ENCODE measurements at regions not wholly inside any gene's neighbourhood (a gene's known extent, or its start where the extent isn't known, plus 50 kb on each side); places are given as distances from the start of the nearest gene placed in this dataset.

- Mint-ChIP-seq H3K9me3 (no peaks in the 10 kb centered on the region), H3K4me1 (peaks cover 17% of the 10 kb centered on the region), H3K27me3 (peaks cover 33% of the 10 kb centered on the region), H3K4me3 (no peak overlapping the region), H3K27ac (no peak overlapping the region), H3K36me3 (no peaks in the 10 kb centered on the region)
- DNase-seq, result no peak
Observed at GRCh38 chr2:172232708-172233396, 130.2 kb upstream of the DLX2 start.

- no peaks in the 10 kb centered on the region for H3K36me3 Mint-ChIP-seq
- no peak for DNase-seq
- peaks cover 17% of the 10 kb centered on the region for H3K4me1 Mint-ChIP-seq
- no peaks in the 10 kb centered on the region for H3K9me3 Mint-ChIP-seq
- H3K27me3 Mint-ChIP-seq, result peaks cover 34% of the 10 kb centered on the region
- H3K27ac Mint-ChIP-seq, result no peak overlapping the region
- peak overlapping the region; percentile 81 for H3K4me3 Mint-ChIP-seq
Observed at GRCh38 chr2:172233987-172234715, 131.5 kb upstream of the DLX2 start.

- Mint-ChIP-seq H3K27ac (no peak overlapping the region), H3K4me1 (peaks cover 17% of the 10 kb centered on the region), H3K4me3 (peak overlapping the region; percentile 81), H3K9me3 (no peaks in the 10 kb centered on the region), H3K36me3 (no peaks in the 10 kb centered on the region), H3K27me3 (peaks cover 36% of the 10 kb centered on the region)
- peak; percentile 17 for DNase-seq
Observed at GRCh38 chr2:172234716-172235691, 132.3 kb upstream of the DLX2 start.

DNA sequence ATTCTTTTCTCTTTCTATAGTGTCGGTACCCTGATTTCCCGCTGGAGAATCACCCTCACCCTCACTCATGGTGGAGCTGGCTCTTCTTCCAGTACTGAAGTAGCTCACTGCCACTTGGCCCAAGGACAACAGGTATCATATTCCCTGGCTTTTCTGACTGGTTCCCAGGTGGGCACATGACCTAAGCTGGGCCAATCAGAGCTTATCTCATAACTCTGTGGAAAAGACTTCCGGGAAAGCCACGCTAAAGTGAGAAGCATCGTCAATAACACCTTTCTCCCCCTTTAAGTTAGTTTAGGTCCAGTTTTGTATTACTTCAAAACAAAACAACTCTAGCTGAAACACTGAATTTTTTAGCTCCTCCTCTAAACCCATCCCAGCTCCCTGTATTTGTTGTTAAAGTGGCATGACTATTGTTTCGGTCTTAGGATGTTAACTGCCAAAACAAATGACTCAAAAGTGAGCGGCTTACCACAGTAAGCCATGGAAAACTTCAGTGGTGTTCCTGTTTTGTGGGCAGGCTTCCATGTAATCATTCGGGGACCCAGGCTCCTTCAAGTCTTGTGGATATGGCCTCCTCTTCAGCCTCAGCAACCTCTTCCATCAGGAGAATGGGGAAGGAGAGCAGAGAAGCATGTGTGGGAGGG lies 137.4 kb upstream of the DLX2 start:
- H3K4me1 Mint-ChIP-seq, result peaks cover 11% of the 10 kb centered on the region
- peaks cover 18% of the 10 kb centered on the region for H3K27me3 Mint-ChIP-seq
- no peaks in the 10 kb centered on the region for H3K36me3 Mint-ChIP-seq
- H3K9me3 Mint-ChIP-seq, result no peaks in the 10 kb centered on the region
- H3K27ac Mint-ChIP-seq, result no peak overlapping the region
- DNase-seq, result no peak
- H3K4me3 Mint-ChIP-seq, result no peak overlapping the region

GRCh38 chr2:172241222-172241621 lies 138.5 kb upstream of the DLX2 start:
- H3K9me3 Mint-ChIP-seq, result no peaks in the 10 kb centered on the region
- no peaks in the 10 kb centered on the region for H3K36me3 Mint-ChIP-seq
- peaks cover 5% of the 10 kb centered on the region for H3K4me1 Mint-ChIP-seq
- H3K4me3 Mint-ChIP-seq, result no peak overlapping the region
- H3K27ac Mint-ChIP-seq, result no peak overlapping the region
- DNase-seq, result no peak
- H3K27me3 Mint-ChIP-seq, result peaks cover 12% of the 10 kb centered on the region

DNA sequence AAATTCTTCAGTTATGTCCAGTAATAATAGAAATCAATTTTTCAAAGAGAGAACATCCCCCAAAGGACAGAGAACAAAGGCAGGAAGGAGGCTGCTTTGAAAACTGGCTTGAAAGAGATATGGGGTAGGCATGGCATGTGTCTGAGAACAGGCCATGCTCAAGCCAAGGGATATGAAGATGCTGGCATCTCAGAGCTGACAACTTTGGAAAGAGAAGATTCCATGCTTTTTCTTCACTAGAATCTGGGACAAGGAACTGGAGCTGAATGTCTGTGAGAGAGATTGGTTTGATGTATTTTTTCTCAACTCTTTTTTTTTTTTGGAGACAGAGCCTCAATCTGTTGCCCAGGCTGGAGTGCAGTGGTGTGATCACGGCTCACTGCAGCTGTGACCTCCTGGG lies 139.8 kb upstream of the DLX2 start:
- H3K36me3 Mint-ChIP-seq, result no peaks in the 10 kb centered on the region
- peaks cover 4% of the 10 kb centered on the region for H3K27me3 Mint-ChIP-seq
- no peak overlapping the region for H3K27ac Mint-ChIP-seq
- no peak overlapping the region for H3K4me3 Mint-ChIP-seq
- no peak for DNase-seq
- peaks cover 8% of the 10 kb centered on the region for H3K4me1 Mint-ChIP-seq
- H3K9me3 Mint-ChIP-seq, result no peaks in the 10 kb centered on the region

DNA sequence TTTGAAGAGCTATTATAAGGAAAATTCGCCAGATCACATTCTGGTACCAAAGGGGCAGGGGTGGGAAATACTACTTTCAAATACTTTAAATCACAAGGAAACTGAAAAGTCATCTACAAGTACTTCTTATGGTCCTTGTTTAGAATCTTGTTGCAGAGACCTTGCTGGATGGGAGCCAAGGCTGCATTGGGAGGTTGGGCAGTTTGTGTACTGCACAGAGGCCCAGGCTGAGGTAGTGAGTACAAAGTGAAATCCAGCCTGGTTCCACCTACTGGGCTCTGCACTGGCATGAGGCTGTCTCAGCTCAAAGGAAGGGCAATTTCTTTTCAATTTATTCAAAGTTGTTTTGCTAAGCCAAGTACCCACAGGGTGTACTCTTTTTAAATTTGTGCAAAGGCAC lies 140.3 kb upstream of the DLX2 start:
- Mint-ChIP-seq H3K27me3 (peaks cover 4% of the 10 kb centered on the region), H3K4me1 (peaks cover 8% of the 10 kb centered on the region), H3K27ac (no peak overlapping the region), H3K4me3 (no peak overlapping the region), H3K9me3 (no peaks in the 10 kb centered on the region), H3K36me3 (no peaks in the 10 kb centered on the region)
- DNase-seq, result no peak

DNA sequence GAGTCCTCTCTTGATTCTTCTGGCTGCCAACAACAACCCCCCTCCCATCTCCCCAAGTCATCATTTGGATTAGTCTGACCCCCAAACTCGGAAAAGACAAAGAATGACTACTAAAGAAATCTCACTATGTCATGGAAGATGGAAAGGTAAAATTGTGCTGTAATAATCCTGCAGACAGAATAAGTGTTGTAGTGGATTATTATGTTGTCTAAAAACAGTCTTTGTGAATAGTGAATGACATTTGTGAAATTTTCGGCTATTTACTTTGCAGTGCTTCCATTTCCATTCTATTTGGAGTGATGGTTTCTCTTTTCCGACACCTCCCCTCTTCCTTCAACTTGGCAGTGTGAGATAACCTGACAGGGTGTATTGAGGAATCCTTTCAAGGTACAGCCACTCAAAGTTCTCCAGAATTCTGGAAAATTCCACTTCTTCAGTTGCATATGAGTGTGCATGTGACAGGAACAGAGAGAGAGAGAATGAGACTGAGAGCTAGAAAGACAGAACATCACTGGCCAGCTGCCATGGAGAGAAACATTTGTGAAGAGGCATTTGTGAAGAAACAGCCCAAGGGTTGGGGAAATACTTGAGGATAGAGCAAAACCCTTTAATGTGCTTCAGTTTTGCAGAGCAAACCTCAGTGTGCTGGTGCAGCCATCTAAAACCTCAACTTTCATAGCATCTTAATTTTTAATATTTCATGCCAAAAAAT lies 141.9 kb upstream of the DLX2 start:
- Mint-ChIP-seq H3K9me3 (no peaks in the 10 kb centered on the region), H3K4me1 (peaks cover 8% of the 10 kb centered on the region), H3K27me3 (no peaks in the 10 kb centered on the region), H3K36me3 (no peaks in the 10 kb centered on the region), H3K27ac (no peak overlapping the region), H3K4me3 (no peak overlapping the region)
- DNase-seq, result no peak

DNA sequence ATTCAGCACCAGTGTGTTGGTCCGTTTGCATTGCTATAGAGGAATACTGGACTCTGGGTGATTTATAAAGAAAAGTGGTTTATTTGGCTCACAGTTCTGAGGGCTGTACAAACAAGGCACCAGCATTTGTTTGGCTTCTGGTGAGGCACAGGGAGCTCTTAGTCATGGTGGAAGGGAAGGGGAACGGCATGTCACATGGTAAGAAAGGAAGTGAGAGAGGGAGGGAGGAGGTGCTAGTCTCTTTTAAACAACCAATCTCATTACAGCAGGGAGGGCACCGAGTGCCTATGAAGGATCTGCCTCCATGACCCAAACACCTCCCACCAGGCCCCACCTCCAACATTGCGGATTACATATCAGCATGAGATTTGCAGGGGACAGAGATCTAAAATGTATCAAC lies 143.9 kb upstream of the DLX2 start:
- no peaks in the 10 kb centered on the region for H3K27me3 Mint-ChIP-seq
- no peaks in the 10 kb centered on the region for H3K9me3 Mint-ChIP-seq
- H3K4me3 Mint-ChIP-seq, result no peak overlapping the region
- no peak overlapping the region for H3K27ac Mint-ChIP-seq
- no peaks in the 10 kb centered on the region for H3K36me3 Mint-ChIP-seq
- DNase-seq, result no peak
- peaks cover 15% of the 10 kb centered on the region for H3K4me1 Mint-ChIP-seq

DNA sequence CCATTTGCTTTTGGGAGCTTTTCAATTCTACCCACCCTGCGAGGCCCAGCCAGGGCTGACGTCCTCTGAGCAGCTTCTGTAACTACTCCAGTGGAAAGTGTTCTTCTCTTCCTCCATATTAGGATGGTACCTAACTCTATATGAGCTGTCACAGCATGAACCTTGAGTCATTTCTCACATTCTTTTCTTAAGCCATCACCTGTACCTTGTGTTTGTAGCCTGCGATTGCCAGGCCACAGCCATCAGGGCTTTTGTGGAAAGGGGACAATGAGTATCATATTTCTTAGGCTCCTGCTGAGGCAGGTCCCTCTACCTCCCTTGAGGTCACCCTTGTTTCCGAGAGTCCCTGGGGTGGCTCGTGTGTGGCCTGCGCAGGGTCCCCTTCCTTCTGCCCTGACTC lies 144.5 kb upstream of the DLX2 start:
- H3K9me3 Mint-ChIP-seq, result no peaks in the 10 kb centered on the region
- no peaks in the 10 kb centered on the region for H3K36me3 Mint-ChIP-seq

DNA sequence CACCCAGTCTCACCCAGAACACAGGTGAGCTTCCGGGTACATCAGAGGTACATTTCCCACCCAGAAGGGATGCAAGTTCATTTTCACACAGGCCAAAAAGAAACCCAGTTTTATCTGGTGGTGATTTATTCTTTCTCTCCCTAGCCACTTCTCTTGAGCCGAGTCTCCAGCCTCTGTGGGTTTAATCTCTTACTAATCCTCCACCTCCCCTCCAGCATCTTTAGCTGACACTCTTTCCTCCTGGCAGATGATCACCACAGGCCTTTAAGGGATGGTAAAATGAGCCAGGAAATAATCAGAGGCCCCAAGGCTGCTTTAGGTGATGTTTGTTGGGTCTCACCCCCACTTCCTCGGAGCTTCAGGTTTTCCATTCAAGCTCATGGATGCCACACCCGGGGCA lies 145.7 kb upstream of the DLX2 start:
- Mint-ChIP-seq H3K9me3 (peaks cover 1% of the 10 kb centered on the region), H3K27ac (no peak overlapping the region), H3K36me3 (no peaks in the 10 kb centered on the region), H3K4me1 (peaks cover 26% of the 10 kb centered on the region), H3K4me3 (no peak overlapping the region), H3K27me3 (no peaks in the 10 kb centered on the region)
- DNase-seq, result no peak

More for the DNA sequence above, 144.5 kb upstream of the DLX2 start:
- Mint-ChIP-seq H3K4me1 (peaks cover 20% of the 10 kb centered on the region), H3K27ac (no peak overlapping the region), H3K4me3 (no peak overlapping the region), H3K27me3 (no peaks in the 10 kb centered on the region)
- DNase-seq, result no peak

GRCh38 chr2:172248785-172249187 lies 146.1 kb upstream of the DLX2 start:
- no peak for DNase-seq
- peaks cover 31% of the 10 kb centered on the region for H3K4me1 Mint-ChIP-seq
- no peaks in the 10 kb centered on the region for H3K36me3 Mint-ChIP-seq

DNA sequence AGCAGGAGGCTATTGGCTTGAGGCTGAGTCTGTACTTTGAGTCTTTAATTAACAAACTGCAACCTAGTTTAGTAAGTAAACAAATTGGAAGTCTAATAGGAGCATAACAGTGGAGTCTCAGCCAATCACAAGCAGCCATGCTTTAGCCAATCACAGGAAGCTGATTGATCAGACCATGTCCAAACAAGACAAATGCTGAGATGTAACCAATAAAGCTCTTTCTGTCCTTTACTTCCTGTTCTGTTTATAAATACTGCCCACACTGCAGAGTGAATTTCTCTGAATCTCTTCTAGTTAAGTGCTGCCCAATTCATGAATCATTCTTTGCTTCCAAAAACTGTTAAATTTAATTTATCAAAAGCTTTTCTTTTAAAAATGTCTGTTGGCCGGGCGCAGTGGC lies 146.6 kb upstream of the DLX2 start:
- no peaks in the 10 kb centered on the region for H3K27me3 Mint-ChIP-seq
- H3K9me3 Mint-ChIP-seq, result peaks cover 2% of the 10 kb centered on the region
- no peaks in the 10 kb centered on the region for H3K36me3 Mint-ChIP-seq
- H3K4me3 Mint-ChIP-seq, result no peak overlapping the region
- H3K27ac Mint-ChIP-seq, result no peak overlapping the region
- peaks cover 33% of the 10 kb centered on the region for H3K4me1 Mint-ChIP-seq
- no peak for DNase-seq

More at GRCh38 chr2:172248785-172249187, 146.1 kb upstream of the DLX2 start:
- Mint-ChIP-seq H3K4me3 (no peak overlapping the region), H3K27me3 (no peaks in the 10 kb centered on the region), H3K27ac (no peak overlapping the region), H3K9me3 (peaks cover 2% of the 10 kb centered on the region)

DNA sequence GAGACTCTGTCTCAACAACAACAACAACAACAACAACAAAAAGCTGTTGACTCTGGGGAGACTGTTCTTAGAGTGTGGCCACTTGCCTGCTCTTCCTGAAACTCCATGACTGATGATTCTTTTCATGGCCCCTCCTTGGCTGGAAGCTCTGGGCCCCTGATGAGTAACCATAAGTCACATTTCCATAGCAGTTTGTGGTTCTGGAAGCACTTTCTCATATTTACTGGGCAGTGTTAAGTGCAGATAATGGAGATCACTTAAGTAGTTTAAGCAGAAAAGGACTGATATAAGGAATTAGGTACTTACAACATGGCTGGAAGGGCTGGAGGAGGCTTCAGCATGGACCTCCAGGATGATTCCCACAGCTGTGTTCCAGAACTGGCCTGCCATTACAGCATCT lies 147.3 kb upstream of the DLX2 start:
- DNase-seq, result no peak
- H3K4me1 Mint-ChIP-seq, result peaks cover 33% of the 10 kb centered on the region
- H3K36me3 Mint-ChIP-seq, result no peaks in the 10 kb centered on the region
- H3K27ac Mint-ChIP-seq, result no peak overlapping the region
- no peaks in the 10 kb centered on the region for H3K27me3 Mint-ChIP-seq
- H3K4me3 Mint-ChIP-seq, result no peak overlapping the region
- peaks cover 2% of the 10 kb centered on the region for H3K9me3 Mint-ChIP-seq
